K562 (cell line): ENCODE measurements at regions not wholly inside any gene's neighbourhood (a gene's known extent, or its start where the extent isn't known, plus 50 kb on each side); places are given as distances from the start of the nearest gene placed in this dataset.
A peak's percentile ranks its signal among the peaks of the same experiment; 100 is the strongest.

Experiments used
- ATAC-seq: fragments of 200-7000 bp; cut with Tn5 transposase; 3 replicates; pipeline ENCODE4 v1.9.1; 2020; ENCODE audit warnings: moderate library complexity
- BruUV-seq: library from RNA; stranded (reverse); fragments of 400-500 nt; replicated peaks from 2 replicates; lab custom pipeline; 2021; lab: Mats Ljungman, UMichigan
- CTCF ChIA-PET: fragments of 300-600 bp; formaldehyde crosslinking; extraction: SDS; loops from one replicate; lab custom pipeline; 2021; ENCODE audit warnings: low intra/inter-chr PET ratio; lab: Yijun Ruan, JAX
- POLR2A ChIA-PET: fragments of 300-600, 350-650 bp; sonication (Branson Sonifier 250); formaldehyde crosslinking; extraction: SDS; loops from one replicate; lab custom pipeline; 2021; ENCODE audit warnings: antibody characterized with exemption, inconsistent platforms; lab: Yijun Ruan, JAX
- DNase-seq, 4 experiments: peaks; one replicate each; pipeline versions ENCODE4 v3.0.0 to v3.0.0-alpha.2; 2011 to 2018; ENCODE audit warnings: low spot score in 3 of 4, mixed read lengths in 3 of 4; ENCODE audit errors: extremely low read depth in 1 of 4
- FAIRE-seq: peaks from 2 replicates; lab custom pipeline; 2011; peaks lifted over from hg19 to GRCh38; lab: Jason Lieb, UNC
- H2AFZ ChIP-seq: 2 replicates; pipeline ENCODE4 v1.6.0; 2011; ENCODE audit warnings: low read depth, low read length, control low read depth, inconsistent platforms
- H3K27ac ChIP-seq: fragments of 200-600 bp; 3 replicates; pipeline ENCODE4 v1.8.0; 2011; ENCODE audit warnings: low read depth, mild to moderate bottlenecking, control low read depth, inconsistent platforms, low read length, moderate library complexity, mixed read lengths; ENCODE audit errors: extremely low read depth
- H3K27me3 ChIP-seq, 2 experiments: fragments of 300-600 bp in 1 of 2; 2 replicates in 1 of 2; 3 replicates in 1 of 2; pipeline versions ENCODE4 v1.6.0 to v1.8.0; 2011; ENCODE audit warnings: inconsistent platforms in 2 of 2, low read length in 2 of 2, mild to moderate bottlenecking in 1 of 2, mixed read lengths in 1 of 2, moderate library complexity in 1 of 2; ENCODE audit not compliant: control insufficient read depth in 2 of 2, insufficient read depth in 2 of 2
- H3K36me3 ChIP-seq: fragments of 300-600 bp; 3 replicates; pipeline ENCODE4 v1.8.0; 2011; ENCODE audit warnings: mild to moderate bottlenecking, low read length, inconsistent platforms; ENCODE audit not compliant: control insufficient read depth, insufficient read depth
- H3K4me1 ChIP-seq, 2 experiments: fragments of 200-600 bp in 1 of 2; replicated peaks in 1 of 2; 2 replicates in 1 of 2; 3 replicates in 1 of 2; pipeline versions ENCODE4 v1.5.1 to v1.8.0; 2011; ENCODE audit warnings: inconsistent platforms in 2 of 2, low read length in 2 of 2, mild to moderate bottlenecking in 1 of 2, mixed read lengths in 1 of 2, moderate library complexity in 1 of 2; ENCODE audit not compliant: control insufficient read depth in 2 of 2, insufficient read depth in 2 of 2
- H3K4me2 ChIP-seq: 2 replicates; pipeline ENCODE4 v1.6.1; 2011; ENCODE audit warnings: low read length, control low read depth, inconsistent platforms, mixed read lengths; ENCODE audit not compliant: insufficient read depth
- H3K4me3 ChIP-seq: fragments of 200-600 bp; sonication (generic), shearing (Covaris generic); 2 replicates; pipeline ENCODE4 v1.5.1; 2016; ENCODE audit warnings: control low read depth, inconsistent platforms
- H3K79me2 ChIP-seq: fragments of 200-600 bp; 3 replicates; pipeline ENCODE4 v1.8.0; 2011; ENCODE audit warnings: low read length, inconsistent platforms; ENCODE audit not compliant: control insufficient read depth, insufficient read depth
- H3K9ac ChIP-seq, 2 experiments: 2 replicates each; pipeline versions ENCODE4 v1.6.0 to v1.6.1; 2011; ENCODE audit warnings: low read depth in 2 of 2, low read length in 2 of 2, control low read depth in 1 of 2, inconsistent platforms in 1 of 2, mild to moderate bottlenecking in 1 of 2, mixed read lengths in 1 of 2; ENCODE audit not compliant: insufficient read depth in 1 of 2
- H3K9me1 ChIP-seq: one replicate; pipeline ENCODE4 v1.6.0; 2011; ENCODE audit warnings: inconsistent platforms, mild to moderate bottlenecking, low read length, moderate library complexity; ENCODE audit not compliant: control insufficient read depth, insufficient read depth
- H3K9me3 ChIP-seq: replicated peaks from 2 replicates; pipeline ENCODE4 v1.5.1; 2011; ENCODE audit warnings: low read depth, low read length, inconsistent platforms; ENCODE audit not compliant: control insufficient read depth, insufficient read depth
- H4K20me1 ChIP-seq: replicated peaks from 2 replicates; pipeline ENCODE4 v1.6.1; 2011; ENCODE audit warnings: low read length, inconsistent platforms, mixed read lengths; ENCODE audit not compliant: control insufficient read depth, insufficient read depth
- CTCFL ChIP-seq: IDR thresholded peaks from 2 replicates; pipeline ENCODE4 v1.6.1; 2011; ENCODE audit warnings: borderline replicate concordance, low read depth, mild to moderate bottlenecking, moderate library complexity, low read length; ENCODE audit not compliant: insufficient read depth, poor library complexity, severe bottlenecking
- NCOA2 ChIP-seq, 2 experiments: fragments of 450-650 bp; IDR thresholded peaks; 2 replicates each; pipeline ENCODE4 v1.6.1; 2018; ENCODE audit warnings: mild to moderate bottlenecking in 2 of 2, moderate library complexity in 1 of 2; ENCODE audit not compliant: partially characterized antibody in 2 of 2
- TRIM28 ChIP-seq: fragments of 450-650 bp; IDR thresholded peaks from 2 replicates; pipeline ENCODE4 v1.6.1; 2017
- ZNF347 ChIP-seq: fragments of 450-650 bp; formaldehyde crosslinking; IDR thresholded peaks from 2 replicates; pipeline ENCODE4 v1.4.0; 2020; ENCODE audit warnings: low read depth, mild to moderate bottlenecking, moderate library complexity
- ZNF41 ChIP-seq: fragments of 250-450 bp; sonication (Bioruptor Pico); conservative IDR thresholded peaks from 2 replicates; pipeline ENCODE4 v1.4.0; 2020; ENCODE audit warnings: mild to moderate bottlenecking
- WGBS: fragments of 100-300 bp; shearing (Covaris generic); methylation state at CpG from one replicate; pipeline ENCODE4 v1.1.6; 2016; ENCODE audit warnings: low coverage, mixed read lengths; ENCODE audit not compliant: insufficient coverage; ENCODE audit errors: missing lambda C conversion rate; 5-methylcytosine and 5-hydroxymethylcytosine counted together
- in situ Hi-C: fragments of 300-500 bp; cut with MboI; formaldehyde crosslinking; loops from 4 replicates; pipeline ENCODE4 v1.15.0; 2018; ENCODE audit warnings: inconsistent platforms, mixed read lengths
- intact Hi-C: fragments of 100-400 bp; cut with micrococcal nuclease; formaldehyde crosslinking; loops from 2 replicates; pipeline ENCODE4 v1.14.2; 2022
- TF ChIP-seq, protein P1 (sequence below): fragments of 450-650 bp; IDR thresholded peaks from 2 replicates; pipeline ENCODE4 v1.6.1; 2016; ENCODE audit warnings: antibody characterized with exemption

DNA sequence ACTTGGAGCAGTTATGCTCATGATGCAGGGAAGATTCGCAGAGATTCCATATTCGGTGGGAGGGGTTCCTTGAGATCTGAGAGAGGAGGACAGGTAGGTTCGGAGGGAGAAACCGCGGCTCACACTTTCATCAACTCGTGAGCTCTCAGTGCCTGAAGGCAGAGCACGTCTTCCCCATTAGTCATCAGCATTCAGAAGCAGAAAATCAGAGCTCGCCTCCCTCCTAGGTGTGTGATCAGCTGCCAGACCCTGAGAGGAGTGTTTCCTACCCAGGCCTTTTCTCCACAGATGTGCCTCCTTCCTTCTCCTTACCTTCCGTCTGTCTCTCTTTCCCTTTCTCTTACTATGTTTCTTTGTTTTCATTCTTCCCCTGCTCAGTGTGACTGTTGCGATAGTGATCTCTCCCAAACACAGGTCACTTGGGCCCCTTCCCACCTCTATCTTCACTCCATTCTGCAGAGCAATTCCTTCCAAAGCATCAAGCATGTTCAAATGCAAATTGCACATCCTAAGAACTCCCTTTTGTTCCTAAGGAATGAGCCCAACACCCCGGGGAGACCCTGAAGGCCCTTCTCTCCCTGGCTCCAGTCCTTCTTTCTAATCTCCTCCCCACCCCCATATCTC lies 389.5 kb downstream of the UQCRFS1 start (continued):
- TF ChIP-seq NCOA2 (IDR thresholded peaks at IDR 0.05; ENCODE audit: partially characterized antibody in 2 of 2) (no peak), ZNF41 (CRISPR knock-in tag) (no peak), TRIM28 (no peak)
- TF ChIP-seq, protein P1, sequence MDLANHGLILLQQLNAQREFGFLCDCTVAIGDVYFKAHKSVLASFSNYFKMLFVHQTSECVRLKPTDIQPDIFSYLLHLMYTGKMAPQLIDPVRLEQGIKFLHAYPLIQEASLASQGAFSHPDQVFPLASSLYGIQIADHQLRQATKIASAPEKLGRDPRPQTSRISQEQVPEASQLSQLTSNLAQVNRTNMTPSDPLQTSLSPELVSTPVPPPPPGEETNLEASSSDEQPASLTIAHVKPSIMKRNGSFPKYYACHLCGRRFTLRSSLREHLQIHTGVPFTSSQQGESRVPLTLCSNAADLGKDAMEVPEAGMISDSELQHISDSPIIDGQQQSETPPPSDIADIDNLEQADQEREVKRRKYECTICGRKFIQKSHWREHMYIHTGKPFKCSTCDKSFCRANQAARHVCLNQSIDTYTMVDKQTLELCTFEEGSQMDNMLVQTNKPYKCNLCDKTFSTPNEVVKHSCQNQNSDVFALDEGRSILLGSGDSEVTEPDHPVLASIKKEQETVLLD: no peak

DNA sequence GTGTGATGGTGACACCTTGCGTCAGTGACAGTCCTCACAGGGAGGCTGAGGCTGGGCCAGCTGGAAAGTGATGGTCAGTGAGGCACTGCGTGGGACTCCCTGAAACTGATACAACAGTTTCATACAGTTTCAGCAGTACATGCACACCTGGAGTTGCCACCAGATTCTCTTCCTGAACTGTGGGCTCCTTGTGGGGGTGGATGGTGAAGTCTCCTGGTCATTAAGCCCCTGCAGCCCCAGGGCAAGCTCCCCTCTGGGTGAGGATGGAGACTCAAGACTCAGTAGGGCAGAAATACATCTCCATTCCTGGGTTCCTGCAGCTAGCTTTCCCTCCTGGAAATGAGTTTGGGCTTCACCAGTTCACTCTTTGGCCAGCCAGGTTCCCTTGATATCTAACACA lies 392.7 kb downstream of the UQCRFS1 start:
- H3K9me1 ChIP-seq: no peaks in the 10 kb centered on the region
- H2AFZ ChIP-seq: no peak overlapping the region
- POLR2A ChIA-PET: no interaction called here
- CTCF ChIA-PET: no interaction called here
- DNase-seq (no peak), ATAC-seq (peak; percentile 63; the same call in 2 of the 3 replicates), FAIRE-seq (no peak)
- no TSS peak for BruUV-seq
- H3K9me3 ChIP-seq: no peaks in the 10 kb centered on the region
- TF ChIP-seq ZNF347 (CRISPR knock-in tag) (no peak), CTCFL (peak; percentile 34)
- intact Hi-C loops (no loop called here), in situ Hi-C loops (no loop called here)
- no peak overlapping the region for H3K27ac ChIP-seq
- no peaks in the 10 kb centered on the region for H3K27me3 ChIP-seq
- WGBS: 7% methylated on average over 2 of the region's 2 CpGs
- H3K36me3 ChIP-seq: no peaks in the 10 kb centered on the region
- H3K9ac ChIP-seq: no peak overlapping the region
- H3K79me2 ChIP-seq: no peaks in the 10 kb centered on the region
- H4K20me1 ChIP-seq: no peaks in the 10 kb centered on the region
- no peak overlapping the region for H3K4me2 ChIP-seq
- H3K4me3 ChIP-seq: no peak overlapping the region
- H3K4me1 ChIP-seq: no peaks in the 10 kb centered on the region
